HG03342 (cell line): ENCODE measurements at regions not wholly inside any gene's neighbourhood (a gene's known extent, or its start where the extent isn't known, plus 50 kb on each side); places are given as distances from the start of the nearest gene placed in this dataset.

Experiments
- ATAC-seq: cut with Tn5 transposase; IDR thresholded peaks from one replicate; pipeline ENCODE4 v1.9.1; 2021; ENCODE audit warnings: mild to moderate bottlenecking, moderate library complexity; ENCODE audit not compliant: unreplicated experiment

DNA sequence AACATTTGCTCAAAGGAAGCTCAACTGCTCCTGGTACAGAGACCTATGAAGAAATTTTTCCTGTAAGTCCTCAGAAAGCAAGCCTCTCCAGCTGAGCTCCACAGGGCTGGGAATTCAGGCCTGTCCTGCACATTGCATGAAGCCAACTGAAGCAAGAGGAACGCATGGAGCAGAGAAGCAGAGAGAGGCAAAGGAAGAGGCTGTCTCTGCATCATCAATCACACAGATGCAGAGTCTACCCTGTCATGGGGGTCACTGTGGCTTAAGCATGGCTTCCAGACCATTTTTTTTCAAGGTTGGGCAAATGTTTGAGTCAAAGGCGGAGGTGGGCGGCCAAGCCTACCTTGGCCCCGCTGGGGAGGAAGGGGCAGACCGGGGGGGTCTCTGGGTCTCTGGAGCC lies 110.3 kb upstream of the MSX1 start:
- no peak for ATAC-seq

DNA sequence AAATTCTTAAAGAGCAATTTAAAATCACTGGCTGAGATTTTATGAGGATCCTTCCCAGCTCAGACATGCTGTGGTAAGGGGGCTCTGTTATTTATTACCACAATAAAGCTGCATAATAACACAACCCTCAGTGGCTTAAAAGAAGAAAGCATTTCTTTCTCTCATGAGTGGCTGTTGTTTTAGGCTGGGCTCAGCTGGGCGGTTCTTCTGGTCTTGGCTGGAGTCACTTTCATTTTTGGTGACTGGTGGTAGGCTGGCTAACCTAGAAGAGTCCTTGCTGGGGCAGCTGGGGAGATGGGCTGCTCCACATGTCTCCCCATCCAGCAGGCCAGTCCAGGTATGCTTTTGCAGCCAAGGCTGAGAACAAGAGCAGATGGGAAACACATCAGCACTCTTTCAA lies 113.0 kb upstream of the MSX1 start:
- no peak for ATAC-seq

DNA sequence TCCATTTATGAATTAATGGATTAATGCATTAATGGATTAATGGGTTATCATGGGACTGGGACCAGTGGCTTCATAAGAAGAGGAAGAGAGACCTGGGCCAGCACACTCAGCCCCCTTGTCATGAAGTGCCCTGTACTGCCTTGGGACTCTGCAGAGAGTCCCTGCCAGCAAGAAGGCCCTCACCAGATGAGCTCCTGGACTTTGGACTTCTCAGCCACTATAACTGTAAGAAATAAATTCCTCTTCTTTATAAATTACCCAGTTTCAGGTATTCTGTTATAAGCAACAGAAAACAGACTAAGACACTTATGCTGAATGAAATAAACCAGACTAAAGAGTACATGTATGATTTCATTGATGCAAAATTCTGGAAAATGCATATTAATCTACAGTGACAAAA lies 119.4 kb upstream of the MSX1 start:
- no peak for ATAC-seq

DNA sequence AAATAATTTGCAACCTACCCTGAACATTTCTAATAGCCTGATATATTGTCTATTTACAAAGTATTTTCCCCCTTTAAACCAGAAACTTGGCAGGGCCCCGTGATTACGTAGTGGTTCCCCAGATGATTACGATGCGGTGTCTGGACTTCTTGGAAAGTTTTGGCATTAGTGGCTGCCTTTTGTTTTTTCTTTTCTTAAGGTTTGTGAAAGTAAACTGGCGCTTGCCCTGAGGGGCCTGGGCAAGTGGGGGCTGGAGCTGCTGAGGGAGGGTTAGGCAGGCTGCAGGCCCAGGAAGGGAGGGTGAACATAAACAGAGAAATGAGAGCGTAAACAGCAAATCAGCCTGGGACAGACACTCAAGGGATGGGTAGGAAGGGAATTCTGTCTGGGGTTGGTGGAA lies 123.6 kb upstream of the MSX1 start:
- no peak for ATAC-seq

DNA sequence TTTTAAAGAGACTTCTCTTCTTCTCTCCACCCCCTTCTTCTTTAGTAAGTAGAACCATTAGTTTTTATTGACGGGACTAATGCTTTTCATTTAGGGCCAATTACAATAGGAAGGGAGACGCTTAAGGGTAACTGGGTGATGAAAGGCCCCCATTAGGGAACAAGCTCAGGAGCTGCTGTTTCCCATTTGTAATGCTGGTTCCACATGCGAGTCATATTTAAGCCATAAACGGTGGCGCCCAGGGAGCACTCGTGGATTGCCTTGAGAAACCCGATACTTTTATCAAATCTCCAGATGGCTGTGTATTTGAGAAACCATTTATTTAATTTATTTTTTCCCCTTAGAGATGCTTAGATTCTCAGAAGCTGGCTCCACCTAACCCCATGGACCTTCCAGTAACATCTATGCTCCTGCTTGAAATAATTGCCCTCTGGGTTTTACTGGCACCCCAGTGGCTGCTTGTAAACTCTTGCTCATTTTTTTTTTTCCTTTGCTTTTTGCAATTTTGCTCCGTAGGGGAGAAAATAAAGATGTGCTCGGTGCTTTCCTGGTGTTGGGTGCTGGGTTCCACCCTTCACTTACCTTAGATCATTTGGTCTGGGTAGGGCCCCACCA lies 124.2 kb upstream of the MSX1 start:
- ATAC-seq = no peak

DNA sequence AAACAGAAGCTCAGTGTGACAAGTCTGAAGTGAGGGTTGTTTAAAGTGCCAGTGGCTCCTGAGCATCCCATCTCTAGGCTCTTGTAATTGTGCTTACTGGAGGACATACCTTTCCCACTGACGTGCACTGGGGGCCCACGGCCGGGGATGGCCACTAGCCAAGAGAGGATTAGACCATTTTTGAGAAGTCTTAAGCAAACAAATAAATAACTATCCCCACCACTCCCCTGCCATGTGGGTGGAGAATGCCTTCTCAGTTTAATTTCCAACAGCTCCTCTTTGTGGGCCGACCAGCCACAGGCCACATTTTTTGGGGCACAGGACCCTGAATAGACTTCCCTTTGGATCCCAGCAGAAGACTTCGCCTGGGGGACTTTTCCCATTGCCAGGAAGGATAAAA lies 125.0 kb upstream of the MSX1 start:
- ATAC-seq = no peak

DNA sequence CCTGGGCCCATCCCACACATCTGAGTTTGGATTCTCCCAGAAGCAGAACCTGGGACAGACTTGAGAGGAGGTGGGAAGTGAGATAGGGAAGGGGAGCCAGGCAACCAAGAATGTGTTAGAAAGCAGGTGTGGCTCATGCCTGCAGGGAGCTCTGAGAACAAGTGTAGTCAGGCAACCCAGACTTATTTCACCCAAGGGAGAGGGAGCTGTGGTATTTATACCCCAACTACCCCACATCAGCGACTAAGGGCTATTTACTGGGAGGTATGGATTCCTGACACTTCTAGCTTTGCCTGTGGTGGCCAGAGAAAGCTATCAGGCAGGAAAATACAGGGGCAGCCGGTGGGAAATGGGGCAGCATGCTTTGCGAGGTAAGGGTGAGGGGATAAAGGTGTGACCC lies 125.8 kb upstream of the MSX1 start:
- no peak for ATAC-seq

DNA sequence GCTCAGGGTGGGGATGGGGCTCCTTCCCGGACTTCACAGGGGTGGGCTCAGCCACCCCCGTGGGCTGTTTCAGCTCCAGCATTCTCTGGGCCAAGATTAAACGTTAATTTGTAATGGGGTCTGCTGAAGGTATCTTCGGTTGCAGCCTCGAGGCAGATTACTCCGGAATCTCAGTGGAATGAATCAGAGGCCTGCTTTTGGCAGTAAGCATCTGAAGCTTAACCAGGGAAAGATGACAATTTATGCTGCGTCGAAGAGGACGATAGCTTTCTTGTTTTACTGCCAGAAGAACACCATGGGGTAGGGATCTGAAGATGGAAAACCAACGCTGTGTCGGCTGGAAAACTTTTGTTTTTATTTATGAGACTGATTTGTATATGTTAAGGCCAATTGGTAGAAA lies 129.2 kb upstream of the MSX1 start:
- no peak for ATAC-seq

DNA sequence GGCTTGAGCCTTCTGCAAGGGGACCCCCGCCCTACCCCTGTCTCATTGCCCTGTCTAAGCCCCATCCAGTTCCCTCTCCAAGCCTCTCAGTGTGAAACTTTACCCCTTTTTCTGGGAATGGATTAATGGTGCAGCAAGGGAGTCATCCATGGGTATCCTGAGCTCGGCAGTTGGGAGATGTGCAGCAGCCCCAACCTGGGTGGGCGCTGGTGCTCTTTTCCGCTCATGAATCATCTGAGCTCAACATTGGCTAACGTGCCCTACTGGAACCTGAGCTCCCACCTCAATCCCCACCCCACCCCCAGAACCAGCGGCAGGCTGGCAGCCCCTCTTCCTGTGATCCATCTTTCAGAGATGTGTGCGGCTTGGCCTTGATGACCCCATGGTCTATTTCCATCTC lies 130.3 kb upstream of the MSX1 start:
- no peak for ATAC-seq

DNA sequence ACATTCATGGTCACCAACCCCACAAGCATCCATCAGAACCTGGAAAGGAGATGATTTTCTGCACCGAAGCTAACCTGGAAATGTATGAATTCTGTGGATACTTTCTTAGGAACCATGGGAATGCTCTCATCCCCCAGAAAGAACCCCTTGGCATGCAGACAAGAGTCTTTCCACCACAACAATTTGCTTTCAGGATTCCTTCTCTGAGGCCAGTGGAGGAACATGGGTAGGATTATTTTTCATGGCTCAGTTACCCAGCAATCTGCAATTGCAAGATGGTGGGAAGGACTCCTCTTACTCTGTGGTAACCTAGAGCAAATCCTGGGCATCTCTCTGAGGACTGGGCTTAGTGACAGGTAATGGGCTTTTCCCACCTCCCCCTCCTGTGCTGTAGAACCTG lies 131.9 kb upstream of the MSX1 start:
- ATAC-seq = no peak

DNA sequence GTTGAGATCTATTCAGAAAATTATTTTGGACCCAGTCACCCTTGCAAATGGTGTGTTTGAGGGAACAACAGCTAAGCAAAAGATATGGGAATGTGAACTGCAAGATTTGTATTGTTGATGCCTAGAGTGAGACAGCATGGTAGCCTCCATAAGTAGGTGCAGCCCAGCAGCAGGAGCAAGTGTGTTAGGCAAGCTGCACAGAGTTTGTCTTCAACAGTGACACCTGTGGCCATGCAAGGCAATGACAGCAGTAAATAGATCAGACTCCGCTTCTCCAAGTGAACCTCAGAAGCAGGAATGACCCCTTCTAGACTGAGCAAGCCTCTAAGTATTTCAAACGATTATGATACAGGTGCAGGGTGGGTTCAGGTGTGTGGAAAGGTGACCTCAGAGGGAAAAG lies 133.4 kb upstream of the MSX1 start:
- ATAC-seq = no peak

DNA sequence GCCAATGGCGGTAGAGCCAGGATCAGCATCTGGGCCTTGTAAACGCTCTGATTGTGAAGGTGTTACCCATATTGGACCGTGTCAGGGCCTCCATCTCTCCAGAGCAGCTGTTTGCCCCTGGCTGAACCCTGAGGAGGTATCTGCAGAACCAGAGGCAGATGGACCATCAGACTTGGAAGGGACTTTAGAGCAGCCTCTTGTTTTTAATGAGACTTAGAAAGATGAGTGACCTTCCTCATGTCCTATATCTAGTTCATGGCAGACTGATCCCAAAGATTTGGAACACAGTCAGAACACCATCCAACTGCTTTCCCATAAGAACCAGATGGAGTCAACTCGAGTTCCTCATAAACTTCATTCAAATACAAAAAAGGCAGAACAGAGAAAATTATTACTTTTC lies 135.1 kb upstream of the MSX1 start:
- ATAC-seq = no peak

DNA sequence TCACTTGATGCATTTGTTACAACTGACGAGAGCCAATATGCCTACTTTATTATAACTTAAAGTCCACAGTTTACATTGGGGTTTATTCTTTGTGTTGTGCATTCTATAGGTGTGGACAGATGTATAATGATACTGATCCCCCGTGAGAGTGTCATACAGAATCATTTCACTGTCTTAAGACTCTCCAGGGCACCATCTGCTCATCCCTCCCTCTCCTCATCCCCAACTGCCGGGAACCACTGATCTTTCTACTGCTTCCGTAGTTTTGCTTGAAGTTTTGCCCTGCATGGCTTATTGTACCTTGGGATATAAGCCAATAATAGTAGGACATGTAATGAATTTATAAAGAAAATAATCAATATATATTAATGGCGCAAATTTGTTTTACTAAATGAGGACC lies 137.8 kb upstream of the MSX1 start:
- ATAC-seq = no peak

DNA sequence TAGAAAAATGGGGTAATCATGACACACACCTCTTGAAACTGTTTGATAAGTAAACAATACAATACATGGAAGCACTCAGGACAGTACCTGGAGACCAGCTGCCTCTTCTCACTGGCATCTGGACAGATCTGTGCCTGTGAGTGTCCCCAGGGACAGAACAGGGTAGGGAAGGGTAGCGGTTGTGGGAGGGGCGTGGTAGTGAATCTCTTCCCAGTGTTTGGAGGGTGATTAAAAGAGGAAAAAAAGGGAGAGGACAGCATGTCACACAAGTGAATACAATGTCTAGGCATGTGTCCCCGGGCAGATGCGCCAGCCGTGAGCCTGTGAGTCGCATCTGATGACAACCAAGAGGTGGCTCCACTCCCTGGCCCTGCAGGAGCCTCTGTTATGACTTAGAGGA lies 138.8 kb upstream of the MSX1 start:
- ATAC-seq = no peak

DNA sequence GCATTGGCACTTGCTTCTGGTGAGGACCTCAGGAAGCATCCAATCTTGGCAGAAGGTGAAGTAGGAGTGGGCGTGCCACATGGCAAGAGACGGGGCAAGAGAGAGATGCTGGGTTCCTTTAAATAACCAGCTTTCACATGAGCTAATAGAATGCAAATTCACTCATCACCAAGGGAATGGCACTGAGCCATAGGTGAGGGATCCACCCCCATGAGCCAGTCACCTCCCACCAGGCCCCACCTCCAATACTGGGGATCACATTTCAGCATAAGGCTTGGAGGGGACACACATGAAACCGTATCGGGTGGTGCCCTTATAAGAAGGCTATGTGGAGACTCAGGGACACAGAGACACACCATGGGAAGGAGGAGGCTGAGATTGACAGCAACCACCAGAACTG lies 140.0 kb upstream of the MSX1 start:
- no peak for ATAC-seq

DNA sequence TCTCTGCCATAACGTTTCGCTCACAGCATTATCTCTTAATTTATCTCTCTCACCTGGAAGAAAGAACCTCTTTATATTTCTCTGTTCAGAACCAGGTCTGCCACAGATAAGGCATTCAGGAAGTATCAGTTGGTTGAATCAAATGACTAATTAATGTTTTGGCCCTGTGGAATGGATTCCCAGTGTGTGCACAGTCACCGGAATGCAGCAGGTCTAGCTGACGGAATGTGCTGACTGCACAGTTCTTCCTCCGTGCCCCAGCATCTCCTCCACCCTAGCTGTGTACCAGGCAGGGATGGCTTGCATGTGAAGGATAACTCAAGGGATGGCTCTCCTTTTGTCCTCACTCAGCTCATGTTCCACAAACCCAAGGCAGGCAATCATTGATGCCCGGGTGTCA lies 141.8 kb upstream of the MSX1 start:
- ATAC-seq = no peak

DNA sequence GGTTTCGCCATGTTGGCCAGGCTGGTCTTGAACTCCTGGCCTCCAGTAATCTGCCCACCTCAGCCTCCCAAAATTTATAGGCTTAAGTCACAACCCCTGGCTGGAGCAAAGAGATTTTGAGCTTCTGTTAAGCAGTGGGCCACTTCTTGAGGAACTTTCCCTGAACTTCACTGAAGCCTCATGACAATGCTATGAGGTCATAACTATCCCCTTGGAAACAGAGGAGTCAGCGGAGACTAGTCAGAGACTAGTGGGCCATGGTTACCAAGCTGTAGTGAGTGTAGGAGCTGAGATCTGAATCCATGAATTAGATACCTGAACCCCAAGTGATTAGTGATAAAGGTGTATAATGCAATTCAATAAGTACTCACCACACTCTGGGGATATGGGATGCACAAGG lies 145.1 kb upstream of the MSX1 start:
- no peak for ATAC-seq

DNA sequence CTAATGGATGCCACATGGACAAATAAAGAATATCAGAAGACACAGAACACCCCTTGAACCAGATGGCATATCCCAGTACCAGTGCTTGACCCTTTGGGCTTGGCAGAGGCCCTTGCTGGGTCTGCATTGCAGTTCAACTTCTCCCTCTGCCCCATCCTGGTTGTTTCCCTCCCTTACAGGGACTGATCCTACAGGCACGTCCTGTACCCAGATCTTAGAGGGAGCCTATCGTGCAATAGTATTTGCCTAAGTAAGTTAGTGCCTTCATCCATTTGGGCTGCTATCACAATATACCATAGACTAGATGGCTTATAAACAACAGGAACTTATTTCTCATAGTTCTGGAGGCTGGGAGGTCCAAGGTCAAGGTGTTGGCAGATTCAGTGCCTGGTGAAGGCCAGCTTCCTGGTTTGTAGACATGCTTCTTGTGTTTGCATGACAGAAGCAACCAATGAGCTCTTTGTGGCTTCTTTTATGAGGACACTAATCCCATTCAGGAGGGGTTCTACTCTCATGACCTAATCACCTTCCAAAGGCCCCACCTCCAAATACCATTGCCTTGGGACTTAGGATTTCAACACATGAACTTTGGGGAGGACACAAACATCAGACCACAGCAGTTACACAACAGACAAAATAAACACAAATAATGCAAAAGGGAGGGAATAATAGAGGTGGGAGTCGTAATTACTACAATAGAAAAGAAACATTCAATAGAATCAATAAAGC lies 146.5 kb upstream of the MSX1 start:
- ATAC-seq = no peak

DNA sequence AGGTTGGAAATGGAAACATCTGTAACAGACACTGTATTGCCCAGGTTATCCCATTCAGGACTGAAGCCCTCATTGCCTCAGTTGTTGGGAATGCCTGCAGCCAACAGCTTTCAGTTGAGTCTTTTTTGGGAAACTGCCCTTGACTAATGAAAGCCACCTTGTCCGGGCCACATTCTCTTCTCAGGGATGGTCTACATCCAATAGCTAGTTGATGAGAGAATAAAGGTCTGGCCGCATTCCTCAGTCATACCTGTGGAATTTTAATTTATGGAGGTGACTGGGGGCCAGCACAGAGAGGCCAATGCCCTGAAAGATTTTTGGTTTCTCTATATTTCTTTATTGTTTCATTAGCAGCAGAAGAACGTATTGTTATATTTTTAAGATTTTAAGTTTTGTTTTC lies 147.6 kb upstream of the MSX1 start:
- ATAC-seq = no peak

DNA sequence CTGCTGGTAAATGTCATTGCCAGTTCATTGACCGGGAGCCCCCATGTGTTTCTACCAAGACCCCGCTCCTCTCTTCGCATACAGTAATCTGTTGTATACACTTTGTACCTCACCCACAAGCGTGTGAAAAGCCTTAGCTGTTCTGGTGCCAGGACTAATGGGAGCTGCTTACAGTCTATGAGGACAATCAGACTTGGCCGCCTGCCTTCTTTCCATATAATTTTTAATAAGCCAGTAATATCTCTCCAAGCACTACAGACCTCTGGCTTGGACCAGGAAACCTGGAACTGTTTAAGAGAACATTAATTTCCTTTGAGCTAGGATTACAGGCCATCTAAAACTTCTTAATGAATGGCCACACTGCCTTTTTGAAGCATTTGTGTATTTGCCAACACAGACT lies 149.7 kb upstream of the MSX1 start:
- no peak for ATAC-seq

DNA sequence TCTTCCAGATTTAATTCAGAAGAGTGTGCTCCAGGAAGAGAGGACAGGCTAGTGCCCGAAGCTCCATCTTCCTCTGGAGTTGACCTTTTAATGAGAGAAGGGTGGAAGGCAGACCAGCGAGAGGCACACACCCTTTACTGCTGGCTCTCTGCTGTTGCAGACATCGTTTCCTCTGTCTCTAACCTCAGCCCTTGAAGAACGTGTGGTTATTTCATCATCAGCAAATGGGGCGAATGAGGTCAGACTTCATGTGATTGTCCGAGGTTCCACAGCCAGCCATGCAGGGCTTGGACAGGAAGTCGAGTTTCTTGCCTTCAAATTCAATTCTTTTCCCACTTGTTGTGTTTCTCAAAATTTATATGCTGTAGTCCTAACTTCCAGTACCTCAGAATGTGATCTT lies 155.2 kb upstream of the MSX1 start:
- no peak for ATAC-seq

DNA sequence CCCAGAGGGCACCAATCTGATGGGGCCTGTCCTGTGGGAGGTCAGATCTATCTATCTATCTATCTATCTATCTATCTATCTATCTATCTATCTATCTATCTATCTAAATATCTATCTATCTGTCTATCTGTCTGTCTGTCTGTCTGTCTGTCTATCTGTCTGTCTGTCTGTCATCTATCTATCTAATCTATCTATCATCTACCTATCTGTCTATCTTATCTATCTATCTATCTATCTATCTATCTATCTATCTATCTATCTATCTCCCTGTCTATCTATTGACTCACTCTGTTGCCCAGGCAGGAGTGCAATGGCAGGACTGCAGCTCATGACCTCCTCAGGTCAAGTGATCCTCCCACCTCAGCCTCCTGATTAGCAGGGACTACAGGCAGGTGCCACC lies 155.7 kb upstream of the STX18 start:
- no peak for ATAC-seq

DNA sequence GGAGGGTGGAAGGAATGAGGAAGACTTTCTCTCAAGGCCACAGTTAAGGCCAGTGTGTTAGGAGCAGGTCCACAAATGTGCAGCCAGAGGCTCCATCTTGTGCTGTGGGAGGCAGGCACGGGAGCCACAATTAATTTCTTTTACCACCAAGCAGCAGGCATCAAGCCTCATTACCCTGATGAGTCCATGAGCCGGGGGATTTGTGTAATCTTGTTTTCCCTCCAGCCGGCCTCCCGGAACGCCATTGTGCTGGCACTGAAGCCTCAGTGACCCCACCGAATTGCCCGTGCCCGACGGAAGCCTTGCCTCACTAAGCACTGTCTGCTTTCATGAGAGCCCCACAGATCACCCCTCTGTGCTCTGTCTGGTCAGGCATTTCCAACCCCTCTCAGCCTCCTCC lies 154.7 kb upstream of the STX18 start:
- no peak for ATAC-seq
